Adrenal gland (tissue), 5 donors: ENCODE measurements at regions not wholly inside any gene's neighbourhood (a gene's known extent, or its start where the extent isn't known, plus 50 kb on each side); places are given as distances from the start of the nearest gene placed in this dataset.

ENCODE experiments used
- CTCF ChIP-seq, 6 experiments: fragments of 450-650 bp in 4 of 6; fragments of 200-600 bp in 2 of 6; sonication (generic) in 1 of 6; IDR thresholded peaks; 1 replicate in 5 of 6; 2 replicates in 1 of 6; pipeline versions ENCODE4 v1.5.1 to v1.8.0; 2016 to 2021; ENCODE audit warnings: antibody characterized with exemption in 6 of 6, mild to moderate bottlenecking in 2 of 6, moderate library complexity in 1 of 6
- POLR2A ChIP-seq, 2 donors: fragments of 450-650 bp; IDR thresholded peaks; one replicate each; pipeline ENCODE4 v1.6.1; 2017; ENCODE audit warnings: antibody characterized with exemption in 2 of 2, mild to moderate bottlenecking in 2 of 2, moderate library complexity in 1 of 2
- donor health status: DM: no; HTN: no; CAD: no.

GRCh38 chr6:15907914-15908518, 220.9 kb upstream of the MYLIP start:
- TF ChIP-seq POLR2A (IDR thresholded peaks at IDR 0.05) (no peak), CTCF (IDR thresholded peaks at IDR 0.05) (no peak)
